HepG2 (cell line): ENCODE measurements at regions not wholly inside any gene's neighbourhood (a gene's known extent, or its start where the extent isn't known, plus 50 kb on each side); places are given as distances from the start of the nearest gene placed in this dataset.

Experiments
- ATF2 ChIP-seq: sonication (generic); formaldehyde crosslinking; IDR thresholded peaks from 2 replicates; pipeline ENCODE4 v1.4.0; 2020; ENCODE audit warnings: missing genetic modification reagents
- CREM ChIP-seq, 2 experiments: sonication (generic) in 1 of 2; formaldehyde crosslinking in 1 of 2; IDR thresholded peaks; 2 replicates each; pipeline versions ENCODE4 v1.4.0 to v1.6.1; 2016 to 2020; ENCODE audit warnings: antibody characterized with exemption in 1 of 2, mild to moderate bottlenecking in 1 of 2, missing genetic modification reagents in 1 of 2
- CTCF ChIP-seq: sonication (generic); formaldehyde crosslinking; IDR thresholded peaks from 2 replicates; pipeline ENCODE4 v1.5.0; 2020; ENCODE audit warnings: mild to moderate bottlenecking, missing genetic modification reagents, moderate library complexity
- EZH2 ChIP-seq: conservative IDR thresholded peaks from 2 replicates; pipeline ENCODE4 v1.6.1; 2012; ENCODE audit warnings: mild to moderate bottlenecking, low read depth, low read length, moderate library complexity
- MAX ChIP-seq: IDR thresholded peaks from 2 replicates; pipeline ENCODE4 v1.6.1; 2012; ENCODE audit warnings: inconsistent platforms
- PBX3 ChIP-seq: sonication (generic); formaldehyde crosslinking; IDR thresholded peaks from 2 replicates; pipeline ENCODE4 v1.8.1; 2023; ENCODE audit warnings: missing genetic modification reagents, inconsistent platforms, borderline replicate concordance
- RFX5 ChIP-seq: IDR thresholded peaks from 2 replicates; pipeline ENCODE4 v1.6.1; 2011; ENCODE audit warnings: low read depth, low read length, improper control_type of control experiment
- SRF ChIP-seq: IDR thresholded peaks from 2 replicates; pipeline ENCODE4 v1.6.1; 2011; ENCODE audit warnings: mild to moderate bottlenecking, low read depth, low read length, moderate library complexity
- ZNF274 ChIP-seq: sonication (generic); formaldehyde crosslinking; IDR thresholded peaks from 2 replicates; pipeline ENCODE4 v1.5.1; 2020; ENCODE audit warnings: mild to moderate bottlenecking, missing genetic modification reagents
- ZNF574 ChIP-seq: sonication (generic); formaldehyde crosslinking; IDR thresholded peaks from 2 replicates; pipeline ENCODE4 v1.4.0; 2020; ENCODE audit warnings: missing genetic modification reagents
- ZNF629 ChIP-seq: sonication (generic); formaldehyde crosslinking; conservative IDR thresholded peaks from 2 replicates; pipeline ENCODE4 v1.5.0; 2020; ENCODE audit warnings: missing genetic modification reagents
- ZNF780A ChIP-seq: sonication (generic); formaldehyde crosslinking; IDR thresholded peaks from 2 replicates; pipeline ENCODE4 v1.8.0; 2022; ENCODE audit warnings: mild to moderate bottlenecking, missing genetic modification reagents, moderate library complexity

- no peak for TF ChIP-seq CTCF (CRISPR knock-in tag)
- TF ChIP-seq ZNF274 (CRISPR knock-in tag), result no peak
- no peak for TF ChIP-seq ZNF780A
- no peak for TF ChIP-seq SRF
- TF ChIP-seq CREM (IDR thresholded peaks at IDR 0.05), result no peak
- no peak for TF ChIP-seq CREM (CRISPR knock-in tag; IDR thresholded peaks at IDR 0.05)
- TF ChIP-seq ZNF629 (CRISPR knock-in tag), result no peak
- TF ChIP-seq RFX5, result no peak
- no peak for TF ChIP-seq EZH2
- no peak for TF ChIP-seq MAX
- no peak for TF ChIP-seq ATF2 (CRISPR knock-in tag)
- no peak for TF ChIP-seq PBX3 (CRISPR knock-in tag)
- TF ChIP-seq ZNF574 (CRISPR knock-in tag), result no peak
Observed at GRCh38 chr10:117894339-117894738, 152.4 kb downstream of the RAB11FIP2 start.
